ENCODE measurements at regions not wholly inside any gene's neighbourhood (a gene's known extent, or its start where the extent isn't known, plus 50 kb on each side); places are given as distances from the start of the nearest gene placed in this dataset.
"Not testable (repeated sequence)": the region's sequence is repeated elsewhere in the genome, so short reads cannot be mapped to it uniquely, and the experiment has no call there.

GRCh38 chrX:6990552-6991193 is 156.8 kb upstream of the STS start:
- no peak for DNase-seq

- DNase-seq = no peak
These were observed 157.7 kb upstream of the STS start for GRCh38 chrX:6989858-6990257.

GRCh38 chrX:6988694-6989093 is 158.8 kb upstream of the STS start:
- DNase-seq = not testable (repeated sequence)

GRCh38 chrX:6986915-6987314 is 160.6 kb upstream of the STS start:
- no peak for DNase-seq

- no peak for DNase-seq
These were observed 162.0 kb upstream of the STS start for GRCh38 chrX:6985537-6985936.

GRCh38 chrX:6983207-6983955 is 164.1 kb upstream of the STS start:
- DNase-seq = no peak

GRCh38 chrX:6981718-6982406 is 165.7 kb upstream of the STS start:
- no peak for DNase-seq

- no peak for DNase-seq
These were observed 166.5 kb upstream of the STS start for GRCh38 chrX:6980981-6981380.

GRCh38 chrX:6968231-6968630 is 179.3 kb upstream of the STS start:
- no peak for DNase-seq

- no peak for DNase-seq
These were observed 181.8 kb upstream of the STS start for GRCh38 chrX:6965729-6966128.

- DNase-seq = no peak
These were observed 185.5 kb upstream of the STS start for GRCh38 chrX:6962006-6962355.

GRCh38 chrX:6961286-6962005 is 186.1 kb upstream of the STS start:
- DNase-seq = no peak

- no peak for DNase-seq
These were observed 188.5 kb upstream of the STS start for GRCh38 chrX:6959006-6959405.

GRCh38 chrX:6954836-6955235 is 192.7 kb upstream of the STS start:
- no peak for DNase-seq

- DNase-seq = no peak
These were observed 201.3 kb upstream of the STS start for GRCh38 chrX:6946168-6946567.

GRCh38 chrX:6941041-6941440 is 206.5 kb upstream of the STS start:
- no peak for DNase-seq

GRCh38 chrX:6932942-6933341 is 214.6 kb upstream of the STS start:
- not testable (repeated sequence) for DNase-seq

GRCh38 chrX:6930307-6930849 is 217.1 kb upstream of the STS start:
- no peak for DNase-seq

- DNase-seq = no peak
These were observed 223.0 kb upstream of the STS start for GRCh38 chrX:6924443-6925077.

GRCh38 chrX:6917666-6918065 is 229.8 kb upstream of the STS start:
- no peak for DNase-seq

- DNase-seq = no peak
These were observed 237.3 kb upstream of the STS start for GRCh38 chrX:6910218-6910617.

All from hypothalamus (tissue), 51 donors.